Calu3 (cell line): ENCODE measurements at regions not wholly inside any gene's neighbourhood (a gene's known extent, or its start where the extent isn't known, plus 50 kb on each side); places are given as distances from the start of the nearest gene placed in this dataset.

Source experiments
- BruUV-seq: library from RNA; stranded (reverse); fragments of 400-500 nt; replicated peaks from 2 replicates; lab custom pipeline; 2021; lab: Mats Ljungman, UMichigan
- CTCF ChIA-PET: fragments of 300-600 bp; sonication (Branson Sonifier 250); formaldehyde crosslinking; loops from one replicate; lab custom pipeline; 2022; ENCODE audit warnings: antibody characterized with exemption; lab: Charles Lee
- DNase-seq: peaks from one replicate; pipeline ENCODE4 v3.0.0; 2022
- H3K27ac Mint-ChIP-seq: one replicate; pipeline ENCODE4 v1.8.0; 2022; ENCODE audit warnings: mixed read lengths; ENCODE audit not compliant: unreplicated experiment
- H3K27me3 Mint-ChIP-seq: one replicate; pipeline ENCODE4 v1.8.0; 2022; ENCODE audit warnings: mixed read lengths; ENCODE audit not compliant: unreplicated experiment
- H3K36me3 Mint-ChIP-seq: one replicate; pipeline ENCODE4 v1.8.0; 2022; ENCODE audit warnings: mild to moderate bottlenecking, moderate library complexity, mixed read lengths; ENCODE audit not compliant: insufficient read depth, unreplicated experiment
- H3K4me1 Mint-ChIP-seq: one replicate; pipeline ENCODE4 v1.8.0; 2022; ENCODE audit warnings: mild to moderate bottlenecking, low read depth, mixed read lengths; ENCODE audit not compliant: unreplicated experiment
- H3K4me3 Mint-ChIP-seq: one replicate; pipeline ENCODE4 v1.8.0; 2022; ENCODE audit warnings: mild to moderate bottlenecking, low read depth, moderate library complexity, mixed read lengths; ENCODE audit not compliant: unreplicated experiment
- H3K9me3 Mint-ChIP-seq: one replicate; pipeline ENCODE4 v1.8.0; 2022; ENCODE audit warnings: low read depth, mixed read lengths; ENCODE audit not compliant: unreplicated experiment
- intact Hi-C: fragments of 100-400 bp; cut with micrococcal nuclease; formaldehyde crosslinking; loops from one replicate; pipeline ENCODE4 v1.10.0; 2022; ENCODE audit not compliant: unreplicated experiment
- TF ChIP-seq, protein P1 (sequence below): fragments of 200-600 bp; IDR thresholded peaks from one replicate; pipeline ENCODE4 v1.8.0; 2022; ENCODE audit warnings: antibody characterized with exemption; ENCODE audit not compliant: unreplicated experiment

DNA sequence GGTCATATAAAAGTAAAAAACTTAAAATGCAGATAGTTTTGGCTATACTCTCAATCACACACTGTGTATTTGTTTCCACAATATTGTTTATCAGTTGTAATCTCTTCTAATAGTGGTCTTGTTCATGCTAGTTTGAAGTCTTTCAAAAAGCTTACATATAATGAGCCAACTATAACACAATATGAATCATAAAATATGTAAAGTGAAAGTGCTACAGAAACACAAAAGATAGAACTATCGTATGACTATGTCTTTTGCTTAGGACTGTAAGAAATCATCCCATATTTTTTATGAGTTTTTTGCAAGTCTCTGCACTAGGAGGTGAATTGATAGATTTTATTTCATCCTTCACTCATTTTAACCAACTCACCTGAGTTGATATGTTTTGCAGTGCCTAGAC lies 136.0 kb downstream of the MMUT start:
- H3K4me3 Mint-ChIP-seq = no peak overlapping the region

DNA sequence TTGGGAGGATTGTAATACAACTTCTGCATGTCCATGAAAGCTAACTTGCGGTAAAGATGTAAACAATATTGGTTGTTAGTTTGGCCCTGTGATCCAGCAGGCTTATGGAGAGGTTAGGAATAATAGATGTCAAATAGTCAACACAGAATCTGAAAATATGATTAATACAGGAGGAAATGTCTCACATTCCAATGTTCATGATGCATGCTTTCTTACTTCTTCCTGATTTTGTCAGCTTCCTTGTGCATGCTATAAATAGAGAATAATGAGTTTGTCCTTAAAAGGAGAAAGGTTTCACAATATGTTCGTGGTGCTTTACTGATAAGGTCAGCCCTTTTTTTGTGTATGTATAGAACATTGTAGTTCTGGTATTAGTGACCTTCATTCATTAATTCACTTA lies 136.7 kb downstream of the MMUT start:
- CTCF ChIA-PET = no interaction called here
- DNase-seq = no peak
- peak overlapping the region; percentile 90 for H3K27ac Mint-ChIP-seq
- no TSS peak for BruUV-seq
- H3K27me3 Mint-ChIP-seq = no peaks in the 10 kb centered on the region
- peaks cover 36% of the 10 kb centered on the region for H3K4me1 Mint-ChIP-seq
- TF ChIP-seq, protein P1, sequence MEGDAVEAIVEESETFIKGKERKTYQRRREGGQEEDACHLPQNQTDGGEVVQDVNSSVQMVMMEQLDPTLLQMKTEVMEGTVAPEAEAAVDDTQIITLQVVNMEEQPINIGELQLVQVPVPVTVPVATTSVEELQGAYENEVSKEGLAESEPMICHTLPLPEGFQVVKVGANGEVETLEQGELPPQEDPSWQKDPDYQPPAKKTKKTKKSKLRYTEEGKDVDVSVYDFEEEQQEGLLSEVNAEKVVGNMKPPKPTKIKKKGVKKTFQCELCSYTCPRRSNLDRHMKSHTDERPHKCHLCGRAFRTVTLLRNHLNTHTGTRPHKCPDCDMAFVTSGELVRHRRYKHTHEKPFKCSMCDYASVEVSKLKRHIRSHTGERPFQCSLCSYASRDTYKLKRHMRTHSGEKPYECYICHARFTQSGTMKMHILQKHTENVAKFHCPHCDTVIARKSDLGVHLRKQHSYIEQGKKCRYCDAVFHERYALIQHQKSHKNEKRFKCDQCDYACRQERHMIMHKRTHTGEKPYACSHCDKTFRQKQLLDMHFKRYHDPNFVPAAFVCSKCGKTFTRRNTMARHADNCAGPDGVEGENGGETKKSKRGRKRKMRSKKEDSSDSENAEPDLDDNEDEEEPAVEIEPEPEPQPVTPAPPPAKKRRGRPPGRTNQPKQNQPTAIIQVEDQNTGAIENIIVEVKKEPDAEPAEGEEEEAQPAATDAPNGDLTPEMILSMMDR = no peak
- peaks cover 2% of the 10 kb centered on the region for H3K9me3 Mint-ChIP-seq
- intact Hi-C loops = no loop called here
- no peaks in the 10 kb centered on the region for H3K36me3 Mint-ChIP-seq
- H3K4me3 Mint-ChIP-seq = no peak overlapping the region

More for the DNA sequence above, 136.0 kb downstream of the MMUT start:
- Mint-ChIP-seq H3K36me3 (no peaks in the 10 kb centered on the region), H3K27me3 (no peaks in the 10 kb centered on the region), H3K4me1 (peaks cover 36% of the 10 kb centered on the region), H3K27ac (peak overlapping the region; percentile 90), H3K9me3 (peaks cover 2% of the 10 kb centered on the region)
- intact Hi-C loops = no loop called here
- CTCF ChIA-PET = no interaction called here
- no TSS peak for BruUV-seq
- no peak for DNase-seq
- TF ChIP-seq, protein P1 = no peak

DNA sequence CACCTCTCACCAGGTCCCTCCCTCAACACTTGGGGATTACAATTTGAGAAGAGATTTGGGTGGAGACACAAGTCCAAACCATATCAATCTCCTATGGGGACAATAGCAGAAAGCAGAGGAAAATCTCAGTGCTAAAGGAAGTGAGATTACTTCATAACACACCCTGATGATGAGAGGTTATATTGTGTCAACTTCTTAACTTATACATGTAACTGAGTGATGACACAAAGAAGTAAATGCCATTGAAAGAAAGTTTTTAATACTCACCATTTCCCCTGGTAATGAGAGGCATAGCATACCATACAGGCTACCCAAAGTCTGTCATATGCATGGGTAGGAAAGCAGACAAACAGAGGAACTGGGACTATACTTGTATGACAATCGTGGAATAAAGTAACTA lies 137.2 kb downstream of the MMUT start:
- no peak for DNase-seq
- TF ChIP-seq, protein P1 = no peak
- intact Hi-C loops = no loop called here
- Mint-ChIP-seq H3K27ac (peak overlapping the region; percentile 90), H3K9me3 (peaks cover 2% of the 10 kb centered on the region), H3K27me3 (no peaks in the 10 kb centered on the region), H3K4me1 (peaks cover 36% of the 10 kb centered on the region), H3K36me3 (no peaks in the 10 kb centered on the region), H3K4me3 (no peak overlapping the region)
- no TSS peak for BruUV-seq
- CTCF ChIA-PET = no interaction called here

DNA sequence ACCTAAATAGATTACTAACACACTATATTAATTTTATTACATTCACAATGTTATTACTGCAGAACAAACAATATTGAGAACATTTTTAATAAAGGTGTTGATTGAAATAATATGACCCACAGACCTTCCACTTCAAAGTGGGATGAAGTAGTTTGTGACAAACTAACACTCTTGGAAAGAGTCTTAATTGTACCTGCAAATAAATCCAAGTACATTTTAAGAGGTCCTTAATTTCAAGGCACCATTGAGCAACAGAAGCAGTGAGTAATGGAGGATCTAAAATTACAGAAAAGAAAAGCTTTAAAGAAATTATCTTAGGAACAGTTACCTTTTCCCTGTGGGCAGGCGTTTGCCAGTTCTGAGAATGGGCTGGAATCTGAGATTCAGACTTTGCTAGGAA lies 140.2 kb downstream of the MMUT start:
- Mint-ChIP-seq H3K4me1 (peaks cover 31% of the 10 kb centered on the region), H3K4me3 (no peak overlapping the region), H3K27ac (no peak overlapping the region), H3K36me3 (no peaks in the 10 kb centered on the region), H3K9me3 (no peaks in the 10 kb centered on the region), H3K27me3 (no peaks in the 10 kb centered on the region)
- BruUV-seq = no TSS peak
- CTCF ChIA-PET = no interaction called here
- intact Hi-C loops = no loop called here
- no peak for DNase-seq
- TF ChIP-seq, protein P1 = no peak
